ENCODE measurements at regions not wholly inside any gene's neighbourhood (a gene's known extent, or its start where the extent isn't known, plus 50 kb on each side); places are given as distances from the start of the nearest gene placed in this dataset.

- ATAC-seq (peak in 3 of 4 donors; percentile 62 to 75 (median 67)), DNase-seq (no peak)
- TF ChIP-seq POLR2A (IDR thresholded peaks at IDR 0.05): no peak
- H3K4me1 ChIP-seq: no peaks in the 10 kb centered on the region
- H3K4me3 ChIP-seq: no peak overlapping the region
- no peaks in the 10 kb centered on the region for H3K36me3 ChIP-seq
- H3K9me3 ChIP-seq: no peaks in the 10 kb centered on the region
- peak overlapping the region in 2 of 12 donors; percentile 14 to 16 for H3K27ac ChIP-seq
- H3K27me3 ChIP-seq: no peaks in the 10 kb centered on the region
- 96 to 100% (median 98%) methylated on average over 1 of the region's 1 CpG for WGBS, 4 donors
- intact Hi-C loops (cut with DNase I): loop anchor here in 1 of 10 donors (10.0 kb wide), 1 partner anchor 57 kb away; no protein-coding TSS in a partner anchor
Measured at GRCh38 chr9:12441506-12441905, 251.7 kb upstream of the TYRP1 start.

GRCh38 chr9:12448246-12448645 is 244.9 kb upstream of the TYRP1 start:
- Histone ChIP-seq H3K27me3 (no peaks in the 10 kb centered on the region), H3K4me3 (no peak overlapping the region), H3K36me3 (no peaks in the 10 kb centered on the region), H3K4me1 (no peaks in the 10 kb centered on the region), H3K27ac (no peak overlapping the region), H3K9me3 (peaks cover 0 to 3% (median 0%) of the 10 kb centered on the region in 12 donors)
- 58 to 68% (median 62%) methylated on average over 1 of the region's 1 CpG for WGBS, 4 donors
- TF ChIP-seq CTCF (IDR thresholded peaks at IDR 0.05) (no peak), POLR2A (IDR thresholded peaks at IDR 0.05) (no peak)
- ATAC-seq (no peak), DNase-seq (no peak)
- intact Hi-C loops (cut with DNase I): loop anchor here in 1 of 10 donors (10.0 kb wide), 1 partner anchor 63 kb away; no protein-coding TSS in a partner anchor

- intact Hi-C loops (cut with DNase I): no loop called here
- H3K36me3 ChIP-seq: no peaks in the 10 kb centered on the region
- H3K4me3 ChIP-seq: no peak overlapping the region
- H3K4me1 ChIP-seq: no peaks in the 10 kb centered on the region
- H3K9me3 ChIP-seq: no peaks in the 10 kb centered on the region
- WGBS, 4 donors: 93 to 100% (median 98%) methylated on average over 1 of the region's 1 CpG
- TF ChIP-seq POLR2A (IDR thresholded peaks at IDR 0.05) (no peak), CTCF (IDR thresholded peaks at IDR 0.05) (no peak)
- H3K27ac ChIP-seq: no peak overlapping the region
- ATAC-seq (no peak), DNase-seq (no peak)
- peaks cover 0 to 3% (median 0%) of the 10 kb centered on the region in 9 donors for H3K27me3 ChIP-seq
Measured at GRCh38 chr9:12457237-12457636, 235.9 kb upstream of the TYRP1 start.

- H3K4me1 ChIP-seq: no peaks in the 10 kb centered on the region
- DNase-seq (no peak), ATAC-seq (no peak)
- no peaks in the 10 kb centered on the region for H3K36me3 ChIP-seq
- no peaks in the 10 kb centered on the region for H3K27me3 ChIP-seq
- H3K27ac ChIP-seq: no peak overlapping the region
- intact Hi-C loops (cut with DNase I): loop anchor here in 1 of 10 donors (10.0 kb wide), 1 partner anchor 63 kb away; no protein-coding TSS in a partner anchor
- H3K9me3 ChIP-seq: no peaks in the 10 kb centered on the region
- H3K4me3 ChIP-seq: no peak overlapping the region
- TF ChIP-seq CTCF (IDR thresholded peaks at IDR 0.05): no peak
- TF ChIP-seq POLR2A (IDR thresholded peaks at IDR 0.05): no peak
- WGBS, 4 donors: 87 to 92% (median 87%) methylated on average over 2 of the region's 2 CpGs
Measured at GRCh38 chr9:12461763-12462460, 231.3 kb upstream of the TYRP1 start.

Data from heart left ventricle (tissue), 16 donors.